ENCODE measurements at regions not wholly inside any gene's neighbourhood (a gene's known extent, or its start where the extent isn't known, plus 50 kb on each side); places are given as distances from the start of the nearest gene placed in this dataset.

DNA sequence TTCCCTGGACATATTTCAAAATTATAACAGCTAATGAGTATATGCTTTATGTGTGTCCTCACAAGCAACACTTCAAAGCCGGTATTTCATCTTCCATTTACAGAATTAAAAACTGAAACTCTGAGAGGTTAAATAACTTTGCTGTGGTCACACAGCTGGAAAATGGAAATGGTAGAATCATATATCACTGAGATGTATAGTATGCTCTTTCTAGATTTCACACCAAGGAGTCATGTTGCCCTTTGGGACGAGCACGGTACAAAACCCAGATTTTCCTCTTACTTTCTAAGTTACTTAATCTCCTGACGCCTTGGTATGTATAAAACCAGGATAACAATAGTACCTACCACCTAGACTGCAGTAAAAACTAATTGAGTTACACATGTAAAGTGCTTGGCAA is 152.6 kb upstream of the GRIP1 start:
- no peak overlapping the region for H3K27ac Mint-ChIP-seq
- TF ChIP-seq, protein P1, sequence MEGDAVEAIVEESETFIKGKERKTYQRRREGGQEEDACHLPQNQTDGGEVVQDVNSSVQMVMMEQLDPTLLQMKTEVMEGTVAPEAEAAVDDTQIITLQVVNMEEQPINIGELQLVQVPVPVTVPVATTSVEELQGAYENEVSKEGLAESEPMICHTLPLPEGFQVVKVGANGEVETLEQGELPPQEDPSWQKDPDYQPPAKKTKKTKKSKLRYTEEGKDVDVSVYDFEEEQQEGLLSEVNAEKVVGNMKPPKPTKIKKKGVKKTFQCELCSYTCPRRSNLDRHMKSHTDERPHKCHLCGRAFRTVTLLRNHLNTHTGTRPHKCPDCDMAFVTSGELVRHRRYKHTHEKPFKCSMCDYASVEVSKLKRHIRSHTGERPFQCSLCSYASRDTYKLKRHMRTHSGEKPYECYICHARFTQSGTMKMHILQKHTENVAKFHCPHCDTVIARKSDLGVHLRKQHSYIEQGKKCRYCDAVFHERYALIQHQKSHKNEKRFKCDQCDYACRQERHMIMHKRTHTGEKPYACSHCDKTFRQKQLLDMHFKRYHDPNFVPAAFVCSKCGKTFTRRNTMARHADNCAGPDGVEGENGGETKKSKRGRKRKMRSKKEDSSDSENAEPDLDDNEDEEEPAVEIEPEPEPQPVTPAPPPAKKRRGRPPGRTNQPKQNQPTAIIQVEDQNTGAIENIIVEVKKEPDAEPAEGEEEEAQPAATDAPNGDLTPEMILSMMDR (IDR thresholded peaks at IDR 0.05), result no peak
- Histone ChIP-seq H3K36me3 (ENCODE audit: insufficient read depth, low read length) (no peaks in the 10 kb centered on the region), H3K9me3 (ENCODE audit: control insufficient read depth in 1 of 2, insufficient read depth in 1 of 2, low read length in 2 of 2) (no peaks in the 10 kb centered on the region), H3K4me3 (ENCODE audit: low read length) (no peak overlapping the region), H3K27me3 (ENCODE audit: control insufficient read depth in 1 of 2, insufficient read depth in 2 of 2, low read length in 2 of 2) (no peaks in the 10 kb centered on the region), H3K27ac (ENCODE audit: low read depth in 1 of 2, low read length in 2 of 2) (no peak overlapping the region), H3K4me1 (ENCODE audit: insufficient read depth, low read length) (peaks cover 12% of the 10 kb centered on the region)
- intact Hi-C loops (cut with DNase I, micrococcal nuclease), result no loop called here
- H3K36me3 Mint-ChIP-seq (ENCODE audit: low read depth), result no peaks in the 10 kb centered on the region
- CTCF ChIA-PET, result no interaction called here
- H3K4me1 Mint-ChIP-seq (ENCODE audit: low read depth), result peaks cover 45% of the 10 kb centered on the region
- DNase-seq (no peak), ATAC-seq (ENCODE audit: poor library complexity) (no peak)
- no peak overlapping the region for H3K4me3 Mint-ChIP-seq
- no peaks in the 10 kb centered on the region for H3K27me3 Mint-ChIP-seq
- H3K9me3 Mint-ChIP-seq, result no peaks in the 10 kb centered on the region
- POLR2A ChIA-PET, result interaction anchor here (1.1 kb wide), 1 partner anchor 27 kb away, joined by 3 read pairs; no protein-coding TSS in a partner anchor

DNA sequence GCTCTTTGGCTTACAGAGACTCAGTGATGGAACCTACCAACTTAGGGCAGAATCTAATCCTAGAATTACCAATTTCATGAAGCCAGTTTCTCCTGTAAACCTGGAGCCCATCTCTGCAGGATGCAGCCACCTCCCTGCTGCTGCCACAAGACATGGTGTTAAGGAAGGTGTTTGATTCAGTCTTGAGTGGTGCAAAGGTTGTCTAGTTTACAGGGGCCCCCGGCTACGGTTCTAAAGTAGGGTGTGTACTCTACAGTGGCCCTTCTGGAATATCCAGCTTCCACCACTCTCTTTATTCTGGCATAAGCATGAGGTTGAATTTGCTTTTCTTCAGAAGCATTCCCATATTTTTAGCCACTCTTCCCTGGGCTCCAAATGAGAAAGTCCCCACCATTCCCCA is 154.1 kb upstream of the GRIP1 start:
- no peak overlapping the region for H3K4me3 ChIP-seq (ENCODE audit: low read length)
- Mint-ChIP-seq H3K4me1 (ENCODE audit: low read depth) (peaks cover 45% of the 10 kb centered on the region), H3K4me3 (no peak overlapping the region), H3K9me3 (no peaks in the 10 kb centered on the region), H3K27me3 (no peaks in the 10 kb centered on the region), H3K27ac (no peak overlapping the region), H3K36me3 (ENCODE audit: low read depth) (no peaks in the 10 kb centered on the region)
- no peaks in the 10 kb centered on the region for H3K27me3 ChIP-seq (ENCODE audit: control insufficient read depth in 1 of 2, insufficient read depth in 2 of 2, low read length in 2 of 2)
- intact Hi-C loops (cut with DNase I, micrococcal nuclease), result no loop called here
- H3K27ac ChIP-seq (ENCODE audit: low read depth in 1 of 2, low read length in 2 of 2), result no peak overlapping the region
- ATAC-seq (ENCODE audit: poor library complexity) (no peak), DNase-seq (no peak)
- peaks cover 12% of the 10 kb centered on the region for H3K4me1 ChIP-seq (ENCODE audit: insufficient read depth, low read length)
- no peaks in the 10 kb centered on the region for H3K9me3 ChIP-seq (ENCODE audit: control insufficient read depth in 1 of 2, insufficient read depth in 1 of 2, low read length in 2 of 2)
- POLR2A ChIA-PET, result no interaction called here
- TF ChIP-seq, protein P1 (IDR thresholded peaks at IDR 0.05), result no peak
- no peaks in the 10 kb centered on the region for H3K36me3 ChIP-seq (ENCODE audit: insufficient read depth, low read length)
- CTCF ChIA-PET, result no interaction called here

GRCh38 chr12:66836623-66837310 is 157.9 kb upstream of the GRIP1 start:
- TF ChIP-seq, protein P1 (IDR thresholded peaks at IDR 0.05), result no peak
- Mint-ChIP-seq H3K9me3 (no peaks in the 10 kb centered on the region), H3K4me3 (no peak overlapping the region), H3K27ac (no peak overlapping the region), H3K27me3 (no peaks in the 10 kb centered on the region), H3K4me1 (ENCODE audit: low read depth) (peaks cover 11% of the 10 kb centered on the region), H3K36me3 (ENCODE audit: low read depth) (no peaks in the 10 kb centered on the region)
- CTCF ChIA-PET, result no interaction called here
- DNase-seq (no peak), ATAC-seq (ENCODE audit: poor library complexity) (no peak)
- Histone ChIP-seq H3K4me1 (ENCODE audit: insufficient read depth, low read length) (no peaks in the 10 kb centered on the region), H3K27ac (ENCODE audit: low read depth in 1 of 2, low read length in 2 of 2) (no peak overlapping the region), H3K36me3 (ENCODE audit: insufficient read depth, low read length) (no peaks in the 10 kb centered on the region), H3K27me3 (ENCODE audit: control insufficient read depth in 1 of 2, insufficient read depth in 2 of 2, low read length in 2 of 2) (no peaks in the 10 kb centered on the region), H3K9me3 (ENCODE audit: control insufficient read depth in 1 of 2, insufficient read depth in 1 of 2, low read length in 2 of 2) (no peaks in the 10 kb centered on the region), H3K4me3 (ENCODE audit: low read length) (no peak overlapping the region)
- intact Hi-C loops (cut with DNase I, micrococcal nuclease), result no loop called here
- POLR2A ChIA-PET, result no interaction called here
